GM10266 (cell line): ENCODE measurements at regions not wholly inside any gene's neighbourhood (a gene's known extent, or its start where the extent isn't known, plus 50 kb on each side); places are given as distances from the start of the nearest gene placed in this dataset.
"Not testable (repeated sequence)": the region's sequence is repeated elsewhere in the genome, so short reads cannot be mapped to it uniquely, and the experiment has no call there.

Experiments
- DNase-seq: peaks from one replicate; pipeline ENCODE4 v3.0.0; 2012; ENCODE audit errors: extremely low spot score
- TF ChIP-seq, protein P1 (sequence below): IDR thresholded peaks from 2 replicates; pipeline ENCODE4 v1.5.1; 2012; ENCODE audit warnings: mild to moderate bottlenecking, low read depth; ENCODE audit not compliant: control insufficient read depth, insufficient read depth; ENCODE audit errors: missing control alignments

DNA sequence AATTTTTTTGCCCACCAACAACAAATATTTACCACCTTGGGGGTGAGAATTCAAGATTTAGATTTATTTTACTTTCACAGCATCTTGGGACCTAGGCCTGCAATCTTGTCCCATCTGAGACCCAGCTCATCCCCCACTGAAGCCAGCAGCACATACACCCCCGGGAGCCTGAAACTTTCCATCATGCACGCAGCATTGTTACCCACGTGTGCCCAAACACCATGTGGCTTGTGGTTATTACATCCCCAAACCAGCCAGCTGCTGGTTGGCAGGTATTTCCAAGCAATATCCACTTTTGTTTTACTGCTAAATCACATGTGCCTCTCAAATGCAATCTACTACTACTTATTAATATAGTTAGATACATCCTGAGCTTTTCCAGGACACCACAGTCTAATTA lies 149.3 kb upstream of the NT5E start:
- no peak for DNase-seq
- TF ChIP-seq, protein P1, sequence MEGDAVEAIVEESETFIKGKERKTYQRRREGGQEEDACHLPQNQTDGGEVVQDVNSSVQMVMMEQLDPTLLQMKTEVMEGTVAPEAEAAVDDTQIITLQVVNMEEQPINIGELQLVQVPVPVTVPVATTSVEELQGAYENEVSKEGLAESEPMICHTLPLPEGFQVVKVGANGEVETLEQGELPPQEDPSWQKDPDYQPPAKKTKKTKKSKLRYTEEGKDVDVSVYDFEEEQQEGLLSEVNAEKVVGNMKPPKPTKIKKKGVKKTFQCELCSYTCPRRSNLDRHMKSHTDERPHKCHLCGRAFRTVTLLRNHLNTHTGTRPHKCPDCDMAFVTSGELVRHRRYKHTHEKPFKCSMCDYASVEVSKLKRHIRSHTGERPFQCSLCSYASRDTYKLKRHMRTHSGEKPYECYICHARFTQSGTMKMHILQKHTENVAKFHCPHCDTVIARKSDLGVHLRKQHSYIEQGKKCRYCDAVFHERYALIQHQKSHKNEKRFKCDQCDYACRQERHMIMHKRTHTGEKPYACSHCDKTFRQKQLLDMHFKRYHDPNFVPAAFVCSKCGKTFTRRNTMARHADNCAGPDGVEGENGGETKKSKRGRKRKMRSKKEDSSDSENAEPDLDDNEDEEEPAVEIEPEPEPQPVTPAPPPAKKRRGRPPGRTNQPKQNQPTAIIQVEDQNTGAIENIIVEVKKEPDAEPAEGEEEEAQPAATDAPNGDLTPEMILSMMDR: no peak

DNA sequence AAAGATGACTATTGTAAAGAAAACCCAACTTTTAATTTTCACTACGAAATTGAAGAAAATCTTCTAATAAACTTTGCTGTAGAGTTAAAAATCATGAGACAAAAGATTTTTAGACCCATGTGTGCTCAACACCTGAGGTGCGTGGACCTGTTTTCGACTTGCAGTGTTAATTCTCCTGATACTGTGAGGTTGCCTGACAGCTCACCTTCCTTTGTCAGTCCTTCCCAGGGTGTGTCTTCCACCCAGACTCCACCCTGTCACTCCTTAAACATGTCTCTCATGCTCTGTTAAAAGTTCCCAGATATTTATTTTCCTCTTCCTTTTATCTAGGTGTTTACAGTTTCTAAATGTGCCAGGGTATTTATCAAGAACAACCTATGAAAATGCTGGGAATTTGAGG lies 151.3 kb upstream of the NT5E start:
- TF ChIP-seq, protein P1: no peak

DNA sequence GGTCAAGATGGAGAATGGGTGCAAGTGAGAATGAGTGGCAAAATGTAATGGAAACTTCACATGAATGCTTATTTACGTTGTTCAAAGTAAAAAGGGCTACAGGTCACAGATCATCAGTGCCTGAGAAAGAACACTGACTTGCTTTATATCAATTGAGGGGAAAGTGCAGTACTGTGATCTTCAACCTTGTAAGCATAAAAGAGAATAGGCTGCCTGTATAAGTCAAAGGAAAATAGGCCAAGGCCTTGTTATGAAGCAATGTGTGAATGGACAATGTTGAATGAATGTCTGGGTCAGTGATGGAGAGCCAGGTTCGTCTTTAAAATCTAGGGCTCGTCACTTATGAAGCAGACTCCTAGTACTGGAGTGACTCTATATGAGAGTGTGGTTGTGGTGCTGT lies 158.6 kb upstream of the NT5E start:
- TF ChIP-seq, protein P1: no peak
- DNase-seq: no peak

More for the DNA sequence above, 151.3 kb upstream of the NT5E start:
- no peak for DNase-seq

DNA sequence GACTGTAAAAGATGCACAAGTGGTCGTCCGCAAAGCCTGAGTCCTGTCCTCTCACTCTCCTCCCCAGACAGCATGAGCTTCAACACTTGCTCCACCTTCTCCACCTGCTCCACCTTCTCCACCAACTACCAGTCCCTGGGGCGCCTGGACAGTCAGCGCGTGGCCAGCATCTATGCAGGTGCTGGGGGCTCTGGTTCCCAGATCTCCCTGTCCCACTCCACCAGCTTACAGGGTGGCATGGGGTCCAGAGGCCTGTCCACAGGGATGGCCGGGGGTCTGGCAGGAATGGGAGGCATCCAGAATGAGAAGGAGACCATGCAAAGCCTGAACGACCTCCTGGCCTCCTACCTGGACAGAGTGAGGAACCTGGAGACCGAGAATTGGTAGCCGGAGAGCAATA lies 162.2 kb upstream of the NT5E start:
- DNase-seq: no peak
- TF ChIP-seq, protein P1: no peak

DNA sequence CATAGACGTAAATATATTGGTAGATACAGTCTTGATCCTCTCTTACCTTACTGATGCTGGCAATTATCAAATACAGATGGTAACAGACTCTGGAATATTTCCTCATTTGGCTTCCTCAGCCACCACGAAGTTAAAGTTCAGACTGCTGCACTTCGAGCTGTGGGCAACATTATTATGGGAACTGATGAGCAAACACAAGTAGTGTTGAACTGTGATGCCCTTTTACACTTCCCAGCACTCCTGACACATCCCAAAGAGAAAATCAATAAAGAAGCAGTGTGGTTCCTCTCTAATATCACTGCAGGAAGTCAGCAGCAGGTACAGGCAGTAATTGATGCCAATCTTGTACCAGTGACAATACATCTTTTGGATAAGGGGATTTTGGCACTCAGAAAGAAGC lies 162.7 kb upstream of the NT5E start:
- TF ChIP-seq, protein P1: no peak
- no peak for DNase-seq

DNA sequence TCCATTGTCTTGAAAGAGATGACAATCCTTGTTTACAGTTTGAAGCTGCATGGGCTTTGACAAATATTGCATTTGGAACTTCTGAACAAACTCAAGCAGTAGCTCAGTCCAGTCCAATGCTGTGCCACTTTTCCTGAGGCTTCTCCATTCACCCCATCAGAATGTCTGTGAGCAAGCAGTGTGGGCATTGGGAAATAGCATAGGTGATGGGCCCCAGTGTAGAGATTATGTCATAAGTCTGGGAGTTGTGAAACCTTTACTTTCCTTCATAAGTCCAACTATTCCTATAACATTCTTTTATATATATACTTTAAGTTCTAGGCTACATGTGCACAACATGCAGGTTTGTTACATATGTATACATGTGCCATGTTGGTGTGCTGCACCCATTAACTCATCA lies 163.4 kb upstream of the NT5E start:
- not testable (repeated sequence) for DNase-seq

DNA sequence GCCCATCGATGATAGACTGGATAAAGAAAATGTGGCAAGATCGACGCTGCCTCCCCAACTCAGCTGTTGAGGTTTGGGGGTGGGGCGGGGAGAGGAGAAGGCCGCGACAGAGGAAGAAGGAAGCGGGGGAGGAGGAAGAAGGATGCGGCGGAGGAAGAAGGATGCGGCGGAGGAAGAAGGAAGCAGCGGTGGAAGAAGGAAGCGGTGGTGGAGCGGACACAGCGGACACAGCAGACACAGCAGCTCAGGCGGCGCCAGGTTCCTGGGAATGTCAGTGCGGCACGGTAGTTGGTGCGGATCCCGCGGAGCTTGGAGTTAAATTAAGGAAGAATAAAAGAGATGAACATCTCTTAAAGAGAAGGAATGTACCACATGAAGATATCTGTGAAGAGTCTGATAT lies 163.9 kb upstream of the NT5E start:
- DNase-seq: no peak
- TF ChIP-seq, protein P1: no peak

DNA sequence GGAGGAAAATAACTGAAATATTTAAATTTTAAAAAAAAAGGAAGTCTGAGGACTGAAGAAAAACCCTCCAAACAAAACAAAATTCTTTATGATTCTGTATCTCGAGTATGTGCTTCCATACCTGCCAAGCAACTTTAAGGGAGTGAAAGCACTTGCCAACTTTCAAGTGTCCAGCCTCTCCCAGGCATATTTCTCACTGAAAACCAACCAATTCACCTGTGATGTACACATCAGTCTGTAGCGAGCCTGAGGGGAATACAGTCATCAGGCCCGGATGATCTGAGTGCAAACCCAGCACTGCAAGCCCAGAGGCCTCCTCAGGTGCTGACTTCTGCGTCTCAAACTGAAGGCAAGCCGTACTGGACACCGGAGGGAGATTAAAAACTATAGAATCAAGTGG lies 164.8 kb upstream of the NT5E start:
- no peak for DNase-seq
- TF ChIP-seq, protein P1: no peak
